SK-N-SH treated with all-trans-retinoic acid at 6 μM for 48 hours (cell line): ENCODE measurements at regions not wholly inside any gene's neighbourhood (a gene's known extent, or its start where the extent isn't known, plus 50 kb on each side); places are given as distances from the start of the nearest gene placed in this dataset.

ENCODE experiments used
- ATAC-seq: fragments of 200-7000 bp; cut with Tn5 transposase; 3 replicates; pipeline ENCODE4 v1.9.1; 2020; ENCODE audit warnings: mild to moderate bottlenecking, moderate library complexity
- ARNTL ChIP-seq: fragments of 450-650 bp; formaldehyde crosslinking; IDR thresholded peaks from 2 replicates; pipeline ENCODE4 v1.5.0; 2020; ENCODE audit warnings: low read depth, mild to moderate bottlenecking, moderate library complexity, borderline replicate concordance
- BACH2 ChIP-seq: fragments of 250-450 bp; sonication (Bioruptor Pico); IDR thresholded peaks from 2 replicates; pipeline ENCODE4 v1.9.0; 2021; ENCODE audit warnings: mild to moderate bottlenecking, borderline replicate concordance
- CSDC2 ChIP-seq: fragments of 250-450 bp; sonication (Bioruptor Pico); IDR thresholded peaks from 2 replicates; pipeline ENCODE4 v1.5.0; 2020; ENCODE audit warnings: mild to moderate bottlenecking, moderate library complexity
- CSRNP3 ChIP-seq: fragments of 250-450 bp; sonication (Bioruptor Pico); IDR thresholded peaks from 2 replicates; pipeline ENCODE4 v1.5.1; 2021; ENCODE audit warnings: mild to moderate bottlenecking, moderate library complexity
- ESRRG ChIP-seq: fragments of 250-450 bp; sonication (Bioruptor Pico); IDR thresholded peaks from 2 replicates; pipeline ENCODE4 v1.6.1; 2021; ENCODE audit warnings: mild to moderate bottlenecking
- GLIS3 ChIP-seq: fragments of 250-450 bp; sonication (Bioruptor Pico); IDR thresholded peaks from 2 replicates; pipeline ENCODE4 v1.5.0; 2020; ENCODE audit warnings: mild to moderate bottlenecking, moderate library complexity
- ISL1 ChIP-seq: fragments of 250-450 bp; sonication (Bioruptor Pico); IDR thresholded peaks from 2 replicates; pipeline ENCODE4 v2.1.2; 2022; ENCODE audit warnings: mild to moderate bottlenecking, moderate library complexity
- OSR1 ChIP-seq: fragments of 250-450 bp; sonication (Bioruptor Pico); IDR thresholded peaks from 2 replicates; pipeline ENCODE4 v1.8.0; 2022; ENCODE audit warnings: moderate library complexity, mild to moderate bottlenecking, inconsistent platforms
- SNAI2 ChIP-seq: fragments of 250-450 bp; sonication (Bioruptor Pico); IDR thresholded peaks from 2 replicates; pipeline ENCODE4 v1.5.0; 2020; ENCODE audit warnings: mild to moderate bottlenecking, moderate library complexity
- TCF4 ChIP-seq: fragments of 250-450 bp; sonication (Bioruptor Pico); IDR thresholded peaks from 2 replicates; pipeline ENCODE4 v1.8.0; 2021; ENCODE audit warnings: mild to moderate bottlenecking, moderate library complexity, borderline replicate concordance
- TOX ChIP-seq: fragments of 250-450 bp; sonication (Bioruptor Pico); IDR thresholded peaks from 2 replicates; pipeline ENCODE4 v1.8.0; 2021; ENCODE audit warnings: mild to moderate bottlenecking, moderate library complexity, borderline replicate concordance
- TSHZ2 ChIP-seq: fragments of 250-450 bp; sonication (Bioruptor Pico); IDR thresholded peaks from 2 replicates; pipeline ENCODE4 v1.5.0; 2020; ENCODE audit warnings: mild to moderate bottlenecking, moderate library complexity
- ZC3H10 ChIP-seq: fragments of 250-450 bp; sonication (Bioruptor Pico); IDR thresholded peaks from 2 replicates; pipeline ENCODE4 v1.5.1; 2021; ENCODE audit warnings: mild to moderate bottlenecking, moderate library complexity
- ZFP3 ChIP-seq: fragments of 250-450 bp; sonication (Bioruptor Pico); IDR thresholded peaks from 2 replicates; pipeline ENCODE4 v1.5.0; 2020; ENCODE audit warnings: mild to moderate bottlenecking, moderate library complexity
- ZFP30 ChIP-seq: fragments of 450-650 bp; formaldehyde crosslinking; IDR thresholded peaks from 2 replicates; pipeline ENCODE4 v1.5.0; 2022; ENCODE audit warnings: mild to moderate bottlenecking, moderate library complexity
- ZNF565 ChIP-seq: fragments of 450-650 bp; formaldehyde crosslinking; conservative IDR thresholded peaks from 2 replicates; pipeline ENCODE4 v1.5.0; 2020; ENCODE audit warnings: low read depth, mild to moderate bottlenecking, moderate library complexity
- ZNF70 ChIP-seq: fragments of 450-650 bp; formaldehyde crosslinking; IDR thresholded peaks from 2 replicates; pipeline ENCODE4 v1.5.0; 2020; ENCODE audit warnings: mild to moderate bottlenecking, moderate library complexity
- ZNF8 ChIP-seq: fragments of 450-650 bp; formaldehyde crosslinking; IDR thresholded peaks from 2 replicates; pipeline ENCODE4 v1.5.0; 2020; ENCODE audit warnings: mild to moderate bottlenecking, moderate library complexity
- TF ChIP-seq, protein P1 (sequence below): fragments of 250-450 bp; sonication (Bioruptor Pico); IDR thresholded peaks from 2 replicates; pipeline ENCODE4 v1.8.0; 2020; ENCODE audit warnings: mild to moderate bottlenecking, moderate library complexity, borderline replicate concordance
- TF ChIP-seq, protein P2 (sequence below): fragments of 250-450 bp; sonication (Bioruptor Pico); IDR thresholded peaks from 2 replicates; pipeline ENCODE4 v1.8.0; 2021; ENCODE audit warnings: low read depth, mild to moderate bottlenecking, moderate library complexity, borderline replicate concordance
- TF ChIP-seq, protein P3 (sequence below): fragments of 250-450 bp; sonication (Bioruptor Pico); IDR thresholded peaks from 2 replicates; pipeline ENCODE4 v1.5.1; 2020; ENCODE audit warnings: low read depth, mild to moderate bottlenecking, moderate library complexity

DNA sequence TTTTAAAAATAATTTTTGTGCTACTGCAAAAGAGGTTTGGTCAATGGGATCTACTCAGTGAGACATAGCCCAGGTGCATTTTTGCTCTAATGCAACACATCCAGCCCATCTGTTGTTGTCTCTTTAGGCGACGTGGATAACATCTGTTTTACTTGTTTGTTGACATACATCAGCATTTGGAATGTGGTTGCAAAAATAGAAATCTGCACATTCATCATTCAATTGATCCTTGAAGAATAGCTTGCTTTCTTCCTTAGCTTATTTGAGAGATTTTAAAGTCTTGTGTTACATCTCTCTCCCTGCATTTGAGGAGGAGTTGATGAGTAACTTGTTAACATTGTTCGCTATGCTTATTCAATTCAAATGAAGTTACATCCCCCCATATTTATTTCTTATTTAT is 1202.3 kb downstream of the NSUN3 start:
- no peak for ATAC-seq
- TF ChIP-seq ZFP30 (CRISPR knock-in tag) (no peak), CSDC2 (no peak), CSRNP3 (no peak)

DNA sequence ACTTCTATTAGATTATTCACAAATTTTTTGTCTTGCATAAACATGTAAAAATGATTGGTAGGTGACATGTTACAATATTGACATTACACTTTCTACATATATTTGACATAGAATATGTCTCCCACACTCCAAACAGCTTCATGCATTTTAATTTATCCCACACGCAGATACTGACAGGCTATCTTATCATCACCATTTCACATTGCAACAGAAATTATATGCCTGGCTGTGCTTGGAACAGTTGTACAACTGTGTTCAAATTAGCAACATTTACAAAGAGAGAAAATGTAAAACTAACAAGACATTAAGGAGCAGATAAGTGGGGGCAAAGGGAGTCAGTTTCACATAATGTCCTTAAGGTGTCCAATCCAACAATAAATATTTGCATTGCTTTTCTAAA is 1208.5 kb downstream of the NSUN3 start:
- TF ChIP-seq ZNF70 (CRISPR knock-in tag) (no peak), TCF4 (no peak), ZNF8 (CRISPR knock-in tag) (no peak), ZFP30 (CRISPR knock-in tag) (no peak), CSDC2 (no peak), ARNTL (CRISPR knock-in tag) (no peak), GLIS3 (no peak), OSR1 (CRISPR knock-in tag) (no peak)
- ATAC-seq, result no peak

DNA sequence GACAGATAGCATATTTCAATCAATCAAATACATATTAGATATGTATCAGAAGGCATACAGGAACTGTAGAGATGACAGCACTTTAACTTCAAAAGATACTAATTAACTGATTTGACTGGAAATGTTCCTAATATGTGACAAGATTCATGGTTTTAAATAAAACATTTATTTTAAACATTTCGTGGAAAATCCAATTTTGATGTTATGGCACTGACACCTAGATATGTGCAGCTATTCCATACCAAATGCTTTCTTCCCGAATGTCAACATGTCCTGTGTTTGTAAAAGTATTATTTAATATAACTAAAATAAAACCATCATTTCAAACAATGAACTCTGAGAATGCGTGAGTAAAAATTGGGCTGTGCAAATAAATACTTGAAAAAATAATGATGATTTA is 1209.3 kb downstream of the NSUN3 start:
- ATAC-seq, result no peak
- TF ChIP-seq ZFP3 (no peak), ZC3H10 (CRISPR knock-in tag) (no peak), ZFP30 (CRISPR knock-in tag) (no peak), BACH2 (CRISPR knock-in tag) (no peak), CSDC2 (no peak), OSR1 (CRISPR knock-in tag) (no peak), TSHZ2 (no peak), GLIS3 (no peak), ISL1 (CRISPR knock-in tag) (no peak), TCF4 (no peak), SNAI2 (CRISPR knock-in tag) (no peak), ZNF565 (CRISPR knock-in tag) (no peak), ESRRG (CRISPR knock-in tag) (no peak), TOX (no peak), CSRNP3 (no peak)
- TF ChIP-seq, protein P1, sequence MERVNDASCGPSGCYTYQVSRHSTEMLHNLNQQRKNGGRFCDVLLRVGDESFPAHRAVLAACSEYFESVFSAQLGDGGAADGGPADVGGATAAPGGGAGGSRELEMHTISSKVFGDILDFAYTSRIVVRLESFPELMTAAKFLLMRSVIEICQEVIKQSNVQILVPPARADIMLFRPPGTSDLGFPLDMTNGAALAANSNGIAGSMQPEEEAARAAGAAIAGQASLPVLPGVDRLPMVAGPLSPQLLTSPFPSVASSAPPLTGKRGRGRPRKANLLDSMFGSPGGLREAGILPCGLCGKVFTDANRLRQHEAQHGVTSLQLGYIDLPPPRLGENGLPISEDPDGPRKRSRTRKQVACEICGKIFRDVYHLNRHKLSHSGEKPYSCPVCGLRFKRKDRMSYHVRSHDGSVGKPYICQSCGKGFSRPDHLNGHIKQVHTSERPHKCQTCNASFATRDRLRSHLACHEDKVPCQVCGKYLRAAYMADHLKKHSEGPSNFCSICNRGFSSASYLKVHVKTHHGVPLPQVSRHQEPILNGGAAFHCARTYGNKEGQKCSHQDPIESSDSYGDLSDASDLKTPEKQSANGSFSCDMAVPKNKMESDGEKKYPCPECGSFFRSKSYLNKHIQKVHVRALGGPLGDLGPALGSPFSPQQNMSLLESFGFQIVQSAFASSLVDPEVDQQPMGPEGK, result no peak
- TF ChIP-seq, protein P2, sequence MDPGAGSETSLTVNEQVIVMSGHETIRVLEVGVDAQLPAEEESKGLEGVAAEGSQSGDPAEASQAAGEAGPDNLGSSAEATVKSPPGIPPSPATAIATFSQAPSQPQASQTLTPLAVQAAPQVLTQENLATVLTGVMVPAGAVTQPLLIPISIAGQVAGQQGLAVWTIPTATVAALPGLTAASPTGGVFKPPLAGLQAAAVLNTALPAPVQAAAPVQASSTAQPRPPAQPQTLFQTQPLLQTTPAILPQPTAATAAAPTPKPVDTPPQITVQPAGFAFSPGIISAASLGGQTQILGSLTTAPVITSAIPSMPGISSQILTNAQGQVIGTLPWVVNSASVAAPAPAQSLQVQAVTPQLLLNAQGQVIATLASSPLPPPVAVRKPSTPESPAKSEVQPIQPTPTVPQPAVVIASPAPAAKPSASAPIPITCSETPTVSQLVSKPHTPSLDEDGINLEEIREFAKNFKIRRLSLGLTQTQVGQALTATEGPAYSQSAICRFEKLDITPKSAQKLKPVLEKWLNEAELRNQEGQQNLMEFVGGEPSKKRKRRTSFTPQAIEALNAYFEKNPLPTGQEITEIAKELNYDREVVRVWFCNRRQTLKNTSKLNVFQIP (CRISPR knock-in tag), result no peak
- TF ChIP-seq, protein P3, sequence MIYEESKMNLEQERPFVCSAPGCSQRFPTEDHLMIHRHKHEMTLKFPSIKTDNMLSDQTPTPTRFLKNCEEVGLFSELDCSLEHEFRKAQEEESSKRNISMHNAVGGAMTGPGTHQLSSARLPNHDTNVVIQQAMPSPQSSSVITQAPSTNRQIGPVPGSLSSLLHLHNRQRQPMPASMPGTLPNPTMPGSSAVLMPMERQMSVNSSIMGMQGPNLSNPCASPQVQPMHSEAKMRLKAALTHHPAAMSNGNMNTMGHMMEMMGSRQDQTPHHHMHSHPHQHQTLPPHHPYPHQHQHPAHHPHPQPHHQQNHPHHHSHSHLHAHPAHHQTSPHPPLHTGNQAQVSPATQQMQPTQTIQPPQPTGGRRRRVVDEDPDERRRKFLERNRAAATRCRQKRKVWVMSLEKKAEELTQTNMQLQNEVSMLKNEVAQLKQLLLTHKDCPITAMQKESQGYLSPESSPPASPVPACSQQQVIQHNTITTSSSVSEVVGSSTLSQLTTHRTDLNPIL (CRISPR knock-in tag), result no peak
- TF ChIP-seq, all 23 proteins: peak for 0
